Hippocampal formation (tissue), 2 donors: ENCODE measurements at regions not wholly inside any gene's neighbourhood (a gene's known extent, or its start where the extent isn't known, plus 50 kb on each side); places are given as distances from the start of the nearest gene placed in this dataset.
"Not testable (repeated sequence)": the region's sequence is repeated elsewhere in the genome, so short reads cannot be mapped to it uniquely, and the experiment has no call there.

Experiments
- DNase-seq, 2 donors: peaks; one replicate each; lab custom pipeline; 2025; lab: John Stamatoyannopoulos, UW

GRCh38 chr9:29150606-29151005 lies 1577.3 kb upstream of the C9orf72 start:
- DNase-seq: no peak

- no peak for DNase-seq
Measured at GRCh38 chr9:29160763-29161353, 1587.6 kb upstream of the C9orf72 start.

GRCh38 chr9:29174136-29174535 lies 1600.9 kb upstream of the C9orf72 start:
- DNase-seq: no peak

- DNase-seq: no peak
Measured at GRCh38 chr9:29176231-29176630, 1603.0 kb upstream of the C9orf72 start.

DNA sequence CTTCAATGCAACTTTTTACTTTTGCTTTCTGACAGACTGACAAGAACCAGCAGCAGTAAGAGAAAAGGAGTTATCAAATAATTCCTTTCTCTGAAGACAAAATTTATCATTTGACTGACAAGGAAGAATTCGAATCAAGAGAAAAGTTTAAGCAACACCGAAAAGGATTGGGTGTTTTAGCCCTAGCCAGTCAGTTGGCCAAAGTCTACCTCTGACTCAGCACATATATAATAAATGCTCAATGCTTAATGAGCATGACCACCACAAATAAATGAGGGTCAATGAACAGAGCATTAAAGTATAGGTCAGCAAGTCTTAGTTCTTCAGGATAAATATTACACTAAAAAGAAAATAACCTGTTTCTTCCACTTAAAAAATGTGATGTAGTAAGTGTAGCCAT lies 1603.5 kb upstream of the C9orf72 start:
- DNase-seq: no peak

DNA sequence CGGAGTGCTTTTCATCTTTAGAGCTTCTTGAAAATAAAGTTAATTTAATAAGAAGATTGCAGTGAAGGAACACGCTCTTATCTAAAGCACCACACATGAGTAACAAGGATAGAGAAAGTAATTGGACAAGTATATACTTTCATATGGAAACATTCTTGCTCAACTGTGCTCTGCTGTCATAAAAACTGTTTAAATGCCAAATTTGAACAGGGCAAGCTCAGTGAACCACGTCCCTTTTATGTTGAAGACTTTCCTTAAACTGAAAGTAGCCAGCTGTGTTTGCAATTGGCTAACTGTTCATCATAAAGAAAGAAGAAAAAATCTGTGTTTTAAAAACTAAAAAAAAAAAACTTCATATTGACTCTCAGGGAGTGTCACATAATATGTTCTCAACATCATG lies 1610.7 kb upstream of the C9orf72 start:
- DNase-seq: no peak

- DNase-seq: not testable (repeated sequence)
Measured at GRCh38 chr9:29188771-29189170, 1615.5 kb upstream of the C9orf72 start.

DNA sequence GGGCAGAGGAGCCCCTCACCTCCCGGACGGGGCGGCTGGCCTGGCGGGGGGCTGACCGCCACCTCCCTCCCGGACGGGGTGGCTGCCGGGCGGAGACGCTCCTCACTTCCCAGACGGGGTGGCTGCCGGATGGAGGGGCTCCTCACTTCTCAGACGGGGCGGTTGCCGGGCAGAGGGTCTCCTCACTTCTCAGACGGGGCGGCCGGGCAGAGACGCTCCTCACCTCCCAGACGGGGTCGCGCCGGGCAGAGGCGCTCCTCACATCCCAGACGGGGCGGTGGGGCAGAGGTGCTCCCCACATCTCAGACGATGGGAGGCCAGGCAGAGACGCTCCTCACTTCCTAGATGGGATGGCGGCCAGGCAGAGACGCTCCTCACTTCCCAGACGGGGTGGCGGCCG lies 1615.9 kb upstream of the C9orf72 start:
- not testable (repeated sequence) for DNase-seq

- DNase-seq: no peak
Measured at GRCh38 chr9:29198861-29199260, 1625.6 kb upstream of the C9orf72 start.

DNA sequence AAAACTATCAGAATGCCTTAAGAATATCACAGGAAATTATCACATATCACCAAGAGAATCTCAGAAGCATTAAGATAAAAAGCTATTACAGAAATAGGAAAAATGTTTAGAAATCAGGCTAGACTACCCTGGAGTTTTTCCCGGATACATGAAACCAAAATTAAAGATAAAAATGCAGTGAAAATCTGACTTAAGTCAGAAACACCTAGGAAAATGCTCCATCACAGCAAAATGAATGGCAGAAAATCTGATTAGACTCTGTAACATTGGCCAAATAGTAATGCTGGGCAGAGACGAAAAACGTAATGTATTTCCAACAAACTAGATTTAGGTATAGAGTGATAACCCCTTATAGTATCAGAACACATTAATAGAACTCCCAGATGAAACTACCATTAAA lies 1626.7 kb upstream of the C9orf72 start:
- DNase-seq: no peak

DNA sequence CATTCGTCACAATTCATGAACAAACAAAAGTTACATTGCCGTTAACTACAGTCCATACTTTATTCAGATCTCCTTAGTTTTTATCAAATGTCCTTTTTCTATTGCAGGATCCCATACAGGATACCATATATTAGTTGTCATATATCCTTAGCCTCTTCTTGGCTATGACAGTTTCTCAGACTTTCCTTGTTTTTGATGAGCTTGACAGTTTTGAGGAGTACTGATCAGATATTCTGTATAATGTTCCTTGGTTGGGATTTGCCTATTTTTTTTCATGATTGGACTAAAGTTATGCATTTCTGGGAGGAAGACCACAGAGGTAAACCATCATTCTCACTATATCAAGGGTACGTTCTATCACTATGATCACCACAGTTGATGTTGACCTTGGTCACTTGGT lies 1627.4 kb upstream of the C9orf72 start:
- no peak for DNase-seq

DNA sequence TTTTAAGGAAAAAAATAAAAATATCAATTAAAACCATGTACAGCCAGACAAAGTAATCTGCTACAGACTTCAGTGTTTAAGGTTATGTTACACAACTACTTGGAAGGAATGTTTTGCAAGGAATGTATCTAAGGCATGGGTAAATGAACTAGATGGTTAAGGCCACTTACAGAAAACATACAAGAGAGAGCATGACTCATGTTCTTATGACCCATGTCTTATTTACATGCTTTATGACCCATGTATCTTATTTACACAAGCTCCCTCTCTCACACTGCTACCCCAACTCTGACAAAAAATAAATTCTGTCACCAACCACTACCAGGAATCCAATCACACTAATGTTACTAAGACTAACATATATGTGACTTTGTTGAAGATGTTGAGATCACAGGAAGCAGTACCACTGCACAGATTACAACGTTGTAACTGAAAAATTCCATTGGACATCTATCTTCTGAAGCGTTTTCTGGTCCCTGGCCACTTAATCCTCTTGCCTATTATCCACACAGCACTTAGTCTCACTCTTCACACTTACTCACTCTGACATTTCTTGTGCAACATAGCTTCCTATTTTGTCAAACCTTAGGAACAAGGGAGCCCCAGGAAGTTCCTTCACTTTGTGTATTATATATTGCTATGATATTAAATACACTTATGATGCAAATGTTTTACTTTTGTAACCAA lies 1630.1 kb upstream of the C9orf72 start:
- DNase-seq: no peak

- DNase-seq: peak in 1 of 2 donors; percentile 36
Measured at GRCh38 chr9:29208670-29209069, 1635.4 kb upstream of the C9orf72 start.

DNA sequence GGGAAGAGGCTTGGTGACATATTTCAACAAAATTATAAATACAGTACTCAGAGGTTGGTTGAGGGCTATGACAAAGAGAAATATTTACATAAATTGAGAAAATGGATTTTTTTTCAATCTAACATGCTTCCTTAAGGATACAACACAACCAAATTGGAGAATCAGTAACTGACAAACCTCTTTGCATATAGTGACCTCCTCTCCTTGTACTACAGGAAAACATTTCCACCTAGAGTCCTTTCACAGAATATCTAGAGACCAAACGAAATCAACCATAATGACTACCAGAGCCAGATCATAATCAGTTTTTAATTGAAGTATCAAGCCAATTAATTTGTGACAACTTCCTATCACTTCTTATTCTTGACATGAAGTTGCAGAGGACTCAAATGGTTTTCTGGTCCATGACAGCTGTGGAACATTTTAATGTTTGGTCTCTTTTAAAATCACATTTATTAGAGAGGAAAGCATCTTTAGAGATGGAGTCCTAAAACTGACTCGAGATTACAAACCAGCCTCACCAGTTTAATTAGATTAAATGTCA lies 1636.5 kb upstream of the C9orf72 start:
- DNase-seq: no peak

GRCh38 chr9:29211003-29211579 lies 1637.8 kb upstream of the C9orf72 start:
- no peak for DNase-seq

- DNase-seq: peak; percentile 30 to 33
Measured at GRCh38 chr9:29211580-29212396, 1638.5 kb upstream of the C9orf72 start.

DNA sequence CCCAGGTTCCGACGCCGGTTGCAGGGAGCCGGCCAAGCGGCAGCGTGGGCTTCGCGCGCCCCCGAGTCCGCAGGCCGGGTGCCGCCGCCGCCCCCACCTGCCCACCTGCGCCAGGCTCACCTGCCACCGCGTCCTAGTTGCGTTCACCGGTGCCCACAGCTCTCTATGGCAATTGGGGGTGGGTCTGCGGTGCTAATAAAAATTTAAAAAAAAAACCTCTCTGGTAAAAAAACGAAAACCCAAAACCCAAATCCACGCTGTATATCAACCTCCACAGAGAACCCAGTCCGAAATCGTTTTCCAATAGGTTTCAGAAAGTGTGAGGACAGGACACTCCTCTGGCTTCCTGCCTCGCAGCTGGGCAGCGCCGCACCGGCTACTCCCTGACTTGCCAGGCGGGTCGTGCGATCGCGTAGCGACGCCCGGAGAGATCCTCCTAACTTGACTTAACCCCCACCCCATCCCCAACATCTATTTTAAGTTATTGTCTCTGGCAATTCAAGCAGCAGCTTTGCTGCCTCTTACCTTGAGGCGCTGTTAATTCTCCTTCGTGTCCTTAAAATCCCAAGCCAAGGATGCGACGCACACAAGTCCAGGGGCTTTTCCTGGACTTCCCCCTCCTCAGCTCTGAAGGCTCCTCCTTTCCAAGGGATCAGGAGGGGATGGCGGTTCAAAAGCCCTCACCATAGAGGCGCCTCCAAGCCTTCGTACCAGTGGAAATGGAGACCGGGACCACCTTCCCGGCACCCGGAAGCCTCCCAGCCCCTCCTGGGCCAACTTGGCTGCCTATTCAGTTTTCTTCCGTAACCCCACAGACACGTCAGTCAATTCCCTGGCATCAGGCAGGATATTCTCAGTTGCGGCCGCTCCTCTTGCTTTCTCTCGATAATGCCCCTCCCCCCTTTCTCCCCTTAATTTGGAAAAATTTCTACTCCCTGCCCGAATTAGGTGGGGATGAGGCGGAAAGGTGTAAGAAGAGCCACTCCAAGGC lies 1639.4 kb upstream of the C9orf72 start:
- no peak for DNase-seq

DNA sequence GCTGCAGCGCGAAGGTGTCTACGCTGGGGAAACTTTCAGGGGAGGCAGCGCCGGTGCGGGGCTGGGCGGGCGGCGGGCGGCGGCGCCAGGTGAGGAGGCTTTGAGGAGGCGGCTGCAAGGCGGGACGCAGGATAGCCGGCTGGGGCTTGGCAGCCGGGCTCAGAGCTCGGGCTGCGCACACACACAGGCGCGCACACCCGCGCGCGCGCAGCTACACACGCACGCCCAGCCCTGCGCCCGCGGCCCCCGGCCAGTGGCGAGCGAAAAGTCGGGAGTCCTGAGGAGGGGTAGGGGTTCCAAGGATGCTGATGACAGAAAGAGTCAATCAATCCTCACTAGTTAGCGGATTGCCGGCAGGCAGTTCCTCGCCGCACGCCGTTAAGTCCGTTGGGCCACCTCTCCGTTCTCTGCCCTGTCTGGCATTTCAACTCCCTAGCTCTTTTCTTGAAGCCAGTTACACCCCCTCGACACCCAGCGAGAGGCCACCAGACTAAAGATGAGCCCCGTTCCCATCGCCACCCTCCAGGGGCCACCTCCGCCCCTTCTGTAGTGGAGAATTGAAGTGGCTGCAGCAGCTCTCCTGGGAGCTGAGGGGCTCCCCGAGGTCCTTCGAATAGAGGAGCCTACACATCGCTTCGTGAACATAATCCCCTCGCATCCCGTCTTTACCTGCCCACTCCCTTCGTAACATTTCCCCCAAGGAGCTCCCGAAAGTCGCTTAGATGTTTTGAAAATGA lies 1640.3 kb upstream of the C9orf72 start, which contains the start of gene LINGO2:
Gene LINGO2 (minus strand): TSS at position 185 of the 737 bp plus-strand sequence.
- no peak for DNase-seq

- peak in 1 of 2 donors; percentile 22 for DNase-seq
Measured at GRCh38 chr9:29214154-29214689, 1640.9 kb upstream of the C9orf72 start.

DNA sequence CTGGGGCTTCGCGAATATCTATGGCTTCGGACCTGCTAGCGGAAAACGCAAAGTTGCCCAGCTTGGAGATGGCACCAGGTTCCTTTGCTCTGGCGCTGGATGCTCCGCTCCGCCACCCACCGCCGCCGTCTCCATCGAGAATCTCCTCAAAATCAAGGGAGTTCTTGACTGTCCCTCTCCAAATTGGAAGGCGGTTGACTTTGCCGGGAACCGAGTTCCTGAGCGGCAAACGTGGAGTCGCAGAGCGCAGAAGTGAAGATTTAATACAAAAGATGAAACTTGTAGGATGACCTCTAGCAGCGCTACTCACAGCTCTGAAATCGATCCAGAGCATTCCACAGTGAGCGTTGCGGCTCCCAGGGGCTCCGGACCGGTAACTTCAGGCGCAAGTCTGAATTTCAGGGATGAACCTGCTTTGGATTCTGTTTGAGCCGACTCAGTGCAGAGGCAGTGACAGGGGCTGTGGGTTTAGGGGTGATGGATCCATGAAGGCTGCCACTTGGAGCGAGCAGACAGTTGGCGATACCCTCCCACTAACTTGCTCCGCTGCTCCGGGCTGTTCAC lies 1641.5 kb upstream of the C9orf72 start:
- DNase-seq: no peak
